GM21360 (cell line): ENCODE measurements at regions not wholly inside any gene's neighbourhood (a gene's known extent, or its start where the extent isn't known, plus 50 kb on each side); places are given as distances from the start of the nearest gene placed in this dataset.
"Not testable (repeated sequence)": the region's sequence is repeated elsewhere in the genome, so short reads cannot be mapped to it uniquely, and the experiment has no call there.

Experiments
- ATAC-seq: cut with Tn5 transposase; IDR thresholded peaks from one replicate; pipeline ENCODE4 v1.9.1; 2021; ENCODE audit warnings: mild to moderate bottlenecking, moderate library complexity; ENCODE audit not compliant: unreplicated experiment

DNA sequence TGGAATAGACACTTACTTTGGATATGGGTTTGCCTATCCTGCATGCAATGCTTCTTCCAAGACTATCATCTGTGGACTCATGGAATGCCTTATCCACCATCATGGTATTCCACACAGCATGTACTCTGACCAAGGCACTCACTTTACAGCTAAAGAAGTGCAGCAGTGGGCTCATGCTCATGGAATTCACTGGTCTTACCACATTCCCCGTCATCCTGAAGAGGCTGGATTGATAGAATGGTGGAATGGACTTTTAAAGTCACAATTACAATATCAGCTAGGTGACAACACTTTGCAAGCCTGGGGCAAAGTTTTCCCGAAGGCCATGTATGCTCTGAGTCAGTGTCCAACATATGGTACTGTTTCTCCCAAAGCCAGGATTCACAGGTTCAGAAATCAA, 199.1 kb downstream of the GJA1 start:
- ATAC-seq = not testable (repeated sequence)

DNA sequence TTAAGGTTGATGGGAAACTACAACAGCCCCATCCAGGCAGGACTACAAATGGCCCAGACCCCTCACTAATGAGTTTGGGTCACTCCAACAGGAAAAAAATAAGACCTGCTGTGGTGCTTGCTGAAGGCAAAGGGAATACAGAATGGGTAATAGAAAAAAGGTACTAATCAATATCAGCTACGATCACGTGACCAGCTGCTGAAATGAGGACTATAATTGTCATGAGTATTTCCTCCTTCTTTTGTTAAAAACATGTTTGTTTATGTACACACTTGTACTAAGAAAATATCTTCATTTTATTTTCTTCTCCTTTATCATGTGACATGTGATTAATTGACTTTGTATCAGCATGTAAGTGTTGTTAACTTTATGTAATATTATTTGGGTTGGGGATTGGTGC, 199.9 kb downstream of the GJA1 start:
- no peak for ATAC-seq

DNA sequence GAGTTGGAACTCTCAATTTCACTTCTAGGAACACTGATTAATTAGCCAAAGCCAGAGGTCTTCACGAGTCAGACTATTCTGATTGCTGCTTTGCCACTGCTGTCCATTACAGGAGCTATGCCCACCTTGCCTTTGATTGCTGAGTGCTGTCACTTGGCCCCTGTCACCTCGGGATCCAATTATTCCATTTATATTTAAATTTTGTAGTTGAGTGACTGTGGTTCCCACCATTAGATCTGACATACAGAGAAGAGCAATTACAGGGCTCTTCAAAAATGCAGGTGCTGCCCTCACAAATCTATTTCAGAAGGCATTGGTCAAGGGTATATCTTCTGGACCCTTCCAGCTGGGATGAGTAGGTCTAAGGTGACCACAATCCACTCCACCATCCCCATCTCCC, 200.8 kb downstream of the GJA1 start:
- not testable (repeated sequence) for ATAC-seq

DNA sequence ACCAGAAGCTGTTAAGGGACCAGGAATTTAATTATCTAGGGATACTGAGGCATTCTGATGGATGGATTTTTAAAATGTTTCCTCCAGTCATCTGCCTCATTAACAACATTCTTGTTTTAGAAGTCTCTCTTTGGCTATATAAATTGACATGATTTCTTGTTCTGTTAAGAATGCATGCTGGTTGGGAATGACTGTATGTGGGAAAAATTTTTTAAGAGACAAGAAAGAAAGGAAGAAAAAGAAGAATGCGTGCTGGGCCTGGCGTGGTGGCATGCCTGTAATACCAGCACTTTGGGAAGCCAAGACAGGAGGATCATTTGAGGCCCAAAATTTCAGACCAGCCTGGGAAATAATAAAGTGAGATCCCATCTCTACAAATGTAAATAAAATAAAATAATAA, 203.6 kb downstream of the GJA1 start:
- no peak for ATAC-seq

DNA sequence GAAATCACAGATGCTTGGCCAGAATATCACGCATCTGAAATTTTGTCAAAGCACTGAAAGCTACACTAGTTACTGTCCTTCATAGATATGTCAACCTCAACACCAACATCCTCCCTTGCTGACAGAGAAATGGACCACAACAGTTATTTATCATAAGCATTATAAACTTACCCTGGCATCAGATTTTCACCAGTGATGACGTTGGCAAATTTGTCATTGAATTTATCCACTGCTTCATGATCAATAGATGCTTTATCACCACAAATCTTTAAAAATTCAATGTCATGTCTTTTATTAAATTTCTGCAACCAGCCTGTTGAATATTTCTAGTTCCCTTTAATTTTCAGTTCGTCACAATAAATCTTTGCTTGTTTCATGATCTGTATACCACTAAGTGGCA, 205.7 kb downstream of the GJA1 start:
- ATAC-seq = no peak

DNA sequence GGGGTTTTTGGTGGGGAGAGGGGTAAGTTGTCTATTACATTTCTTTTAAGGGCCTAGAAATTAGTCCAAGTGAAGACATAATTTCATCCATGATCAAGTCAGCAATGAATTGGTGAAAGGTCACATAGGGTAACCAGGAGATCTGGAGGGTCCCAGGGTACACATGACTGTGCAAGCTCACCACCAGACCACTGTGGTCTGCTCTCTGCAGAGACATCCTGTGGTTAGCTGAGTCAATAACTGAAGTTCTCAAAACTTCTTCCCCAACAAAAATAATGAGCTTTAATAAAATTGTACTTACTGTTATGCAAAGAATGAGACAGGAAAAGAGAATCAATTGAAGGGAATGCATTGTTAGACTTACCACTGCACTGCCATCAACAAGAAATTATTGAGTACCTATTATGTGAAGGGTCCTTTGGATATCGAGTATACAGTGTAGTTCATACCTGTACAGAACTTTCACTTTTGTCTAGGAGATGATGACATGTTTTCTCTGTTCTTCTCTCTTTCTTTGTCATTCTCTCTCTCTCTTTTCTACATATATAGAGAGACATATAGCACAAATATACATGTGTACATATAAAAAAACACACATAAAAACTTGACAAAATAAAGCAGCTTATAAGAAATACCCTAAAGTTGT, 209.8 kb downstream of the GJA1 start:
- no peak for ATAC-seq

DNA sequence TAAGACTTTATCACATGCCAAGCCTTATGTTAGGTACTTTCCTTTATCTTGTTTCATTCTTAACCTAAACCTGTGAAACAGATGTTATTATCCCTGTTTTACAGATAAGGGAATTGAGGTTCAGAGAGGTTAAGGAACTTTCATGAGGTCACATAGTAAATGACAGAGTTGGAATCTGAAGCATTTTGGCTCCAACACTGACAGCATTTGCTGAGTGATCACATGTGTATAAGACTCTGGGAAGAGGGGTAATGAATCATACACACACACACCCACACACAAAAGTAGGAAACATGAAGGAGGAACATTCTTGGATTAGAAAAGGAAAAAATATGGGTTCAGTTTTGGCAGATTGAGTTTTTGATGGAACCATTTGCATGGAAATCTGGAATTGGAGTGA, 212.5 kb downstream of the GJA1 start:
- no peak for ATAC-seq

DNA sequence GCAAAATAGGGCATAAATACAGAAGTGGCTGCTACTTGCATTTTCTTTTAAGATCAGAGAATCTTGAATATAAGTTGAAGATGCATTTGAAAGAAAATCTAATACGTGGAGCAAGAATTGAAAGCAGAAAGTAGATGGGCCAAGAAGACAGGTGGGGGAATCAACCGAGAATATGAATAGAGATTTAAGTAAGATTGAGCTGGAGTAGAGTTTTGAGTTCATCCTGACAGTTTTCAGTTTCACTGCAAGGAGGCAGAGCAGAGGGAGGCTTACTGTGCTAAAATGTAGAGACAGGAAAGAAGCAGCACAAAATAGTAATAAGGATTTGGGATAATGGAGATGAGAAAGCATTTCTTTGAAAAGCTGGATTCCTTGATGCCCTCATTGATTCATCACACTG, 214.5 kb downstream of the GJA1 start:
- no peak for ATAC-seq

DNA sequence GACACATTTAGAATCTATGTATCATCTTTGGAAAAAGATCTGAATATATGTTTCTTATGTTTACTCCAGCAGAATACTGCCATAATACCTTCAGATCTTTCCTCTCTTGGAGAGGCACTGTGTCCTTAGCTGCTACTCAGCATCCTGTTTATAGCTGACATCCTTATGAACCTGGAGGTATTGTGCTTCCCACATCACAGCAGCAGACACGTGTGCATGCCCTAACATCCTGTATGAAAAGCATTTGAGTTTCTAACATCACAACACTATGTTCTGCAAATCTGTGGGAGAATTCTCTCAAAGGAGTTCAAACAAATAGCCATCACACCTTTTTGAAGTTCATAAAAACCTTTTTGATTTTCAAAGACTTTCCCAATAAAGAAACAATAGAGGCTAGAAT, 216.0 kb downstream of the GJA1 start:
- ATAC-seq = no peak

DNA sequence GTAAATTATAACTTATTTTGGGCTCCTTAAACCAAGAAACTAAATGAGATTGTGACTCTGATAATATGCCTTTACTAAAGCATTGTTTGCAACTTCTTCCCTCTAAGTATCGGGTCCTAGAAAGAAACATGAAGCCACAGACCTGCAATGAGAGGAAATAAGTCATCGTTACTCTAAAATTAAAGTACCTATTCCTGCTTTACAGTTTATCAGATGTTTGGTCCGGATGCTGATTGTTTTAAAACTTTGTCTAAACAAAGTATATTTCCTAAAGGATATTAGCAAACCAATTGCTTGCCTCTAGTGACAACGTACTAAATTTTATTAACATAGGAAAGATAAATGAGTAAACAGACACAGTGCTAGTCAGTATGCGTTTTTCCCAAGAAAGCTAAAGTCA, 216.8 kb downstream of the GJA1 start:
- no peak for ATAC-seq

DNA sequence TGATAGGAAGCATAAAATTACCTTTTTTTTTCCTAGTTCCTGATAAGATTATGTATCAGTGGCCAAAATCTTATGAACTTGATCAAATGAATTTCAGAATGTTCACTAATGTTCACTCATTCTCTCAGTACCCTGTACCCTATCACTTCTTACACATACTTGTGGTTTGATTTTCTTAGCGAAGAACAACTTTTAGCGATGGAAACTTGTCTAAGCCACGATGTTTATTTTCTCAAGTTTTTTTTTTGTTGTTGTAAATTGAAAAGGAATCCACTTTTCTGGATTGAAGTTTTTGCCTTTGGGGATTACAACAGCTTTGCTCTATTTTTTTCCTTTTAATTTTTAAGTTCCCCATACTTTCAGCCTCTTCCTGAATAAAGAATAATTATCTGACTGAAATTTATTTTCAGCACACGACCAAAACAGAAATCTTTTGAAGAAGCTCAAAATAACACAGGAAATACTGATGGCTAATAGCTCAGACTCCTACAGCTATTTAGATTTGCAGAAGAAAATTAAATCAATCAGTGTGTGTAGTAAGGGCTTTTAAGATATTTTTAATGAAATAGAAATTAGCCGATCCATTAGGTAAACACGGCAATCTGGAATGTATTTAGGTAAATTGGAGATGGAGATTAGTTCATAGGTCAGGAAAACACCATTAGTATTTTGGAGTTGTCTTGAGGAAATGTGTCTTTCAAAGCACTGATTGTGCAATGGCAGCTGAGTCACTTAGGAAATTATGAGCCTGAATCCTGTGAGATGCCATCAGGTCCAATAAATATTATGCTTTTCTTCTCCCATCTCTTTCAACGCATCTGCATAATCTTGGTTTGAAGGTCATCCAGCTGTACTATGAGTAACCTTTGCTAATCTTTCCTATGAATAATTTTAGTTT, 217.5 kb downstream of the GJA1 start:
- no peak for ATAC-seq

DNA sequence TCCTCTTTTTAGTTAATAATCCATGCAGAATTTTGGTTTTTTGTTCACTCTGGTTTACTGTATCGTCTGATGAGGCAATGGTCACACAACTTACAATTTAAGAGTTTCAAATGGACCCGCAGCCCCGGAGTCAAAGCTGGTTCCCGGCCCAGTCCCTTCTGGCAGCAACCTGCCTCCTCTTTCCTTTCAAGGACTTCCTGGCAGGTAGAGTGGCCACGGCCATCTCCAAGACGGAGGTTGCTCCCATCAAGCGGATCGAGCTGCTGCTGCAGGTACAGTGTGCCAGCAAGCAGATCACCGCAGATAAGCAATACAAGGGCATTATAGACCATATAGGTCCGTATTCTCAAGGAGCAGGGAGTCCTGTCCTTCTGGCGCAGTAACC, 218.2 kb downstream of the GJA1 start:
- no peak for ATAC-seq

DNA sequence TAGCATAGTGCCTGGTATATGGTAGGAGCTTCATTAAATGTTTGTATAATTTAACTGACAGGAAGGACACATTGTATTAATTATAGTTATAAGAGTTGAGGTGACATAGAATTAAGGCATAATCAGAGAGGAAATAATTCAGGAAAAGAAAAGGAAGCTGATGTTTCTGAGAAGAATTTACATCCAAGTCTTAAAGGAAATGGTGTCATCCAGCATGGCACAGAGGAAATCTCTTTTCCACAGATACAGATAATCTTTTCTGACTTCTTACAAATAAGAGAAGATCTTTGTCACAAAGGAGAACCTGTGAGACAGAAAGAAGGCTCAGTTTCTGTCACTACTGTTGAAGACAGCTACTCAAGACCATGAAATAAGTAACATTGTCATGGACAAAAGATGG, 222.5 kb downstream of the GJA1 start:
- ATAC-seq = no peak

DNA sequence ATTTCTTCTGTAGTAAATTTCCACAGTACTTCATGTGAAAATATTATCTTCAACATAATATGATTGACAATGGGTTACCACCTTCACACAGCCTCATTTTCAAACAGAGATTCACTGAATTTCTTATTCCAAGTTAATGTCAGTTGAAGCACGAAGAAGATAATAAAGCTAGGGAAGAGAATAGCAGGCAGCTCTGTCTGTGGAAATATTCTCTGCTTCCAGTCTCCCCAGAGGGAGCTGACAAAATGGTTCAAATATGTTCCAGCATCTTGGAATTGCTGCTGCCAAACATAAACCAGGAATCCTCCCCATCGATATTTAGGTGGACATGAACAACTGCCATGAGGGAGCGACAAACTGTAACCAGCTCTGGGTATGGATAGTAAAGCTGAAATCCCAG, 224.8 kb downstream of the GJA1 start:
- no peak for ATAC-seq

DNA sequence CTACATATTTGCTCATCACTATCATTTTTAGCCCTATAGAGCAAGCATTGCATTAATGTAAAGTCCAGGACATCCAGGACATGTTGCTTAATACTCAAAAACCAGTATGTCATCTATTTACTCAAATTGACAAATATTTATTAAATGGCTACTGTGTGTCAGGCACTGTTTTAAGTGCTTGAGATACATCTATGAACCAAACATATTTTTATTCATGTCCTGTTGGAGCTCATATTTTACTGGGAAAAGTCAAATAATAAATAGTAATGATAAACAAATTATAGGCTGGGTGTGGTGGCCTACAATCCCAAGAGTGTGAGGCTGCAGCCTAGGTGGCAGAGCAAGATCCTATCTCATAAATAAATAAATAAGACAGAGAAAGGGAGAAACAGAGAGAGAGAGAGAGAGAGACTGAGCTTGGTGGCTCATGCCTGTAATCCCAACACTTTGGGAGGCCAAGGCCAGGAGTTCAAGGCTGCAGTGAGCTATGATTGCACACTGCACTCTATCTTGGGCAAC, 227.9 kb downstream of the GJA1 start:
- ATAC-seq = no peak

DNA sequence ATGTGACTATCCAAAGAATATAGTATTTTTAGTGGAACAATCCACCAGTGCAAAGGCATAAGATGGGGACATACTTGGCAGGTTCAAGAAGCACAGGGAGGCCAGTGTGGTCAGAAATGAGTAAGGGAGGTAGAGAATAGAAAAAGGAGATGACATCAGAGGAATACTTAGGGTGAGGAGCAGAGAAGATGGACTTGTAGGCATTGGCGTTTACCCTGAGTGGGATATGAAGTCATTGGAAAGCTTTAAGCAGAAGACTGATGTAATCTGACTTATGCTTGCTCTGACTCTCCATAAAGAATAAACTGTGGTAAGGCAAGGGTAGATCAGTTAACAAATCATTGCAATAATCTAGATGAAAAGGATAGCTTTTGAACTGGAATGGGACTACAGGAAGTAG, 228.7 kb downstream of the GJA1 start:
- no peak for ATAC-seq

DNA sequence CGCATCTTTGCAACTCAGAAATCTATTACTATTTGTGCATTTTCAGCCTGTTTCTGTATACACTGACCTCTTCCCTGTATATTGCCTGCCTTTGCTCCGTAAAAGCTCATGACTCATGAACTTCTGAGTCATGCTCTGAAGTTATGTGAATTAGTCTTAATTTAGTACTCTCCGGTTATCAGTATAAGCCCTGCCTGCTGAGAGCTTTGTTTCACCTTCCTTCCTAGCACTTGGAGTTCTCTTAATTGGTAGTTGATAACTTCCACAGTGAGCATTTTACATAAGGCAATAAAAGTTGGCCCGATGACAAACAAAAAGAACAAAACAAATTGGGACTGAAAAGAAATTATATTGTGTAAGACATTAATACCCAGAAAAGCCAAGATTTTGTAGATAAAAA, 231.4 kb downstream of the GJA1 start:
- no peak for ATAC-seq

DNA sequence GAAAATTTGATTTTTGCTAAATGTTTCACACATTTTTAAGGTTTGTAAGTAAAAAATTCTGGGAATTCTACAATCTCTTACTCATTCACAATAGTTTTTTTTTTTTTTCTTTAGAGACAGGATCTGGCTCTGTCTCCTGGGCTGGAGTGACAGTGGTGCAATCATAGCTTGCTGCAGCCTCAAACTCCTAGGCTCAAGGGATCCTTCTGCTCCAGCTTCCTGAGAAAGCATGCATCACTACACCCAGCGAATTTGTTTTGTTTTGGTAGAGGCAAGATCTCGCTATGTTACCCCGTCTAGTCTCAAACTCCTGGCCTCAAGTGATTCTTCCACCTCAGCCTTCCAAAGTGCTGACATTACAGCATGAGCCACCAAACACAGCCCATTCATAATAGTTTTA, 232.8 kb downstream of the GJA1 start:
- no peak for ATAC-seq

DNA sequence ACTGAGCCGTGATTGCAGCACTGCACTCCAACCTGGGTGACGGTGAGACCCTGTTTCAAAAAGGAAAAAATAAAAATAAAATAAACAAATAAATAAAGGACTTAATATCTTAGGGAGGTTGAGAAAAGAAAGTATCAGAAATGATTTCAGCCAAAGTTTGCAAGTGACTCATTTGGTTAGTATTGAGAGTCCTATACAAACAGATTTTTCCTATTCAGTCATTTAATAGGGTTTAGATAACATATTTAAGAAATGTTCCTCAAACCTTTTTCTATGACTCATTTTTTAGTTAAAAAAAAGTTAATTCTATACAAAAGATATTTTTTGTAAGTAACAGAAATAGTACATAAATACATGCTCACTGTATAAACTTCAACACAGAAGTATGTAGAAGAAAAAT, 235.1 kb downstream of the GJA1 start:
- no peak for ATAC-seq

DNA sequence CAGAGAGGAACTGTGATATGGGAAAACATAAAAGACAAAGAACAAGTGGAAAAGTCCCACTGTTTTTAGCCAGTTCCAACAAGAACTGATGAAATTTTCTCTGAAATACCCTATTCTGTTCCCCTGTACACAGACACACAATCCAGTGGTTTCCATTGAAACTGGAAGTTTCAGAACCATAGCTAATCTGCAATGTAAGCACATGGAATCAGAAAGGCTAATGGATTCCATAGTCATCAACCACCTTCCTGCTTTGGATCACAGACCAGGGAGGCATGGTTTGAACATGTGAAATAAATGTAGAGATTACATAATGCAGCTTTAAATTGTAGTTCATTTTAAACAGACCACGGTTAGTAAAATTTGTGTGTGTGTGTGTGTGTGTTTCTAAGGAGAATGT, 242.1 kb downstream of the GJA1 start:
- no peak for ATAC-seq

DNA sequence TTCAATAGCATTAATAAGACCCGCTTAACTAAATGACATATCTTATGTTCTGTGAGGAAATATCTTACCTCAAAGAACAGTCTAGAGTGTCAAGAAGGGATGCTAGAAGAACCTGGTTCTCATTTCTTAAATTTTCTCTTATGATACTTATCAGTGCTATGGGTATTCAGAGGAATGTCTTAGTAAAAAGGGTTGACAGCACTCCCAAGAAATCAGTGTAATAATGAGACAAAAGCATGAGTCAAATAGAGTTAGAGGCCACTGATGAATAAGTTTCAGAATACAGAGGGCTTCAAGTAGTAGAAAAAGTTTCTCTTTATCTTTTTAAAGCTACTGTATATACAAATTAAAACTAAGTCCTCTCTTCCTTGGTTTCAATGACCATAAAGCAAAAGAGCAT, 242.8 kb downstream of the GJA1 start:
- no peak for ATAC-seq

DNA sequence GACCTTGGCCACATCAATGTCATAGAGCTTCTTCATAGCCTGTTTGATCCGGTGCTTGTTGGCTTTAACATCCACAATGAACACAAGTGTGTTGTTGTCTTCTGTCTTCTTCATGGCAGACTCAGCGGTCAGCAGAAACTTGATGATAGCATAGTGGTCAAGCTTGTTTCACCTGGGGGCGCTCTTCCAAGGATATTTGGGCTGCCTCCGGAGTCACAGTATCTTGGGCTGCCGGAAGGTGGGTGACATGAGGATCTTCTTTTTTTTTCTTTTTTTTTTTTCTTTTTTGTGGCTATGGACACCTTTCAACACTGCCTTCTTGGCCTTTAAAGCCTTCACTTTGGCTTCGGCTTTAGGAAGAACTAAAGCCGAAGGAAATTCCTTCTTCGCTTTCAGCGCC, 244.6 kb downstream of the GJA1 start:
- ATAC-seq = no peak
